Panc1 (cell line): ENCODE measurements at regions not wholly inside any gene's neighbourhood (a gene's known extent, or its start where the extent isn't known, plus 50 kb on each side); places are given as distances from the start of the nearest gene placed in this dataset.
"Not testable (repeated sequence)": the region's sequence is repeated elsewhere in the genome, so short reads cannot be mapped to it uniquely, and the experiment has no call there.

Experiments used
- CTCF ChIP-seq: fragments of 450-650 bp; IDR thresholded peaks from 2 replicates; pipeline ENCODE4 v1.5.1; 2017; ENCODE audit warnings: mild to moderate bottlenecking
- POLR2AphosphoS5 ChIP-seq: IDR thresholded peaks from 2 replicates; pipeline ENCODE4 v1.6.1; 2012; ENCODE audit warnings: mild to moderate bottlenecking, low read depth, low read length, moderate library complexity
- REST ChIP-seq, 2 experiments: IDR thresholded peaks; 2 replicates each; pipeline ENCODE4 v1.6.1; 2011 to 2012; ENCODE audit warnings: low read depth in 2 of 2, control low read depth in 1 of 2, low read length in 1 of 2, mild to moderate bottlenecking in 1 of 2, moderate library complexity in 1 of 2; ENCODE audit not compliant: insufficient read depth in 1 of 2
- SIN3A ChIP-seq: IDR thresholded peaks from 2 replicates; pipeline ENCODE4 v1.6.1; 2012; ENCODE audit warnings: low read depth, mild to moderate bottlenecking, low read length, moderate library complexity, borderline replicate concordance; ENCODE audit not compliant: insufficient read depth
- TCF7L2 ChIP-seq: IDR thresholded peaks from 2 replicates; pipeline ENCODE4 v1.6.1; 2011; ENCODE audit warnings: mild to moderate bottlenecking, low read depth, low read length, inconsistent platforms

- not testable (repeated sequence) for TF ChIP-seq SIN3A; CTCF; POLR2AphosphoS5; REST (IDR thresholded peaks at IDR 0.05; ENCODE audit: insufficient read depth in 1 of 2, low read depth in 2 of 2, low read length in 1 of 2); TCF7L2
These were observed 91.8 kb downstream of the POTEH start for GRCh38 chr22:15781652-15782051.
